Bronchial epithelial cell (primary cell): ENCODE measurements at regions not wholly inside any gene's neighbourhood (a gene's known extent, or its start where the extent isn't known, plus 50 kb on each side); places are given as distances from the start of the nearest gene placed in this dataset.

Experiments
- DNase-seq: peaks from one replicate; pipeline ENCODE4 v3.0.0-alpha.2; 2010; ENCODE audit warnings: low read depth
- FAIRE-seq: peaks from 2 replicates; lab custom pipeline; 2011; peaks lifted over from hg19 to GRCh38; lab: Jason Lieb, UNC
- H3K27me3 ChIP-seq: 2 replicates; pipeline ENCODE4 v1.5.1; 2011; ENCODE audit warnings: low read length; ENCODE audit not compliant: control insufficient read depth, insufficient read depth
- H3K36me3 ChIP-seq: 2 replicates; pipeline ENCODE4 v1.5.1; 2011; ENCODE audit warnings: low read length; ENCODE audit not compliant: control insufficient read depth, insufficient read depth
- H3K4me3 ChIP-seq: 2 replicates; pipeline ENCODE4 v1.5.1; 2011; ENCODE audit warnings: mild to moderate bottlenecking, low read depth, low read length, control low read depth
- CTCF ChIP-seq: IDR thresholded peaks from 2 replicates; pipeline ENCODE4 v1.5.1; 2011; ENCODE audit warnings: mild to moderate bottlenecking, moderate library complexity, low read length, control low read depth, inconsistent platforms; ENCODE audit not compliant: insufficient read depth, severe bottlenecking

DNA sequence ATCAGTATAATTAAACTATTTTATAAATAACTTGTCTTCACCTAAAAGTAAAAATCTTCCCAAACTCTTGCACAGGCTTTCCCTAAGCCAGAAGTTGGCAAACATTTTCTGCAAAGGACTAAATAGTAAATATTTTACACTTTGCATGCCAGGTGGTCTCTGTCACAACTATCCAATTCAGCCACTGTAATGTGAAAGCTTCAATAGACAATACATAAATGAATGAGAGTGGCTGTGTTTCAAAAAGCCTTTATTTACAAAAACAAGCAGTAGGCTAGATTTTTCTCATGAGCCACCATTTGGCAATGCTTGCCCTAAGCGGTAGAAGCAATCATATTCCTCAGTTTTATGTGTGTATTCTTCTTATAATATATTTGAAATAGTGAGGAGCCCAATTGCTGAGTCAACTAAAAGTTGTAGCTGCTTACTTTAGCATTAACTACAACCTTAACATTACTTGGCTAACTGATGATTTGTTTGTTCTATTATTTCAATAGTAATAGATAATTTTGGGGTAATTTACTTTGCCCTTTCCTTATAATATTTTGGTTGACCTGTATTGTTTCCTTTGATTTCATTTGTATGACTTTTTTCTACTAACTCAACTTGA lies 236.0 kb upstream of the SYT1 start:
- Histone ChIP-seq H3K27me3 (no peaks in the 10 kb centered on the region), H3K4me3 (no peak overlapping the region), H3K36me3 (no peaks in the 10 kb centered on the region)
- DNase-seq: no peak
- no peak for FAIRE-seq
- no peak for TF ChIP-seq CTCF

GRCh38 chr12:78636231-78636855 lies 228.2 kb upstream of the SYT1 start:
- Histone ChIP-seq H3K4me3 (no peak overlapping the region), H3K36me3 (no peaks in the 10 kb centered on the region), H3K27me3 (no peaks in the 10 kb centered on the region)
- FAIRE-seq: no peak
- TF ChIP-seq CTCF: no peak
- DNase-seq: peak; percentile 69

DNA sequence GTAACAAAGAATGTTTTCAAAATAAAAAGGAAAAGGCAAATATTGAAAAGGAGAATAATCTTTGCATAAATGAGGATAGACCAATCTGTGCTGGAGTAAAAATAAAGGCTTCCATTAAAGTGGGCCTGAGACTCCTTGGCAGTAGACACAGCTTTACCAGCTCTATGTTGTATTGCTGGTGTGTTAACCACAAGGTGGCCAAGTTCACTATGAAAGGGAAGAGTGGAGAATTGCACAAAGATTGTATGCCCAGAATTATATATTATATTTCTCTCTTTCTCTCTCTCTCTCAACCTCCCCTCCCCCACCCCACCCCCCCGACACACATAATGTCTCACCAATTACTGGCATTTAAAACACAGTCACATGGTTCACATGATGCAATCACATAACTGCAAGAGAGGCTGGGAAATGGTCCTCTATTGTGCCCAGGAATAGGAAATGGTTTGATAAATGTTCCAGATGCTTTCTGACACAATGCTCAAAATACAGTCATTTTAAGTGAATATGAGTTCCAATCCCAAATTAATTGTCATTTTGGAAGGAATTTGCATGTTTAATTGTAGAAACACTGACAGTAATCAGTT lies 222.6 kb upstream of the SYT1 start:
- Histone ChIP-seq H3K4me3 (no peak overlapping the region), H3K27me3 (no peaks in the 10 kb centered on the region), H3K36me3 (no peaks in the 10 kb centered on the region)
- TF ChIP-seq CTCF: peak; percentile 30
- no peak for FAIRE-seq
- peak; percentile 5 for DNase-seq

DNA sequence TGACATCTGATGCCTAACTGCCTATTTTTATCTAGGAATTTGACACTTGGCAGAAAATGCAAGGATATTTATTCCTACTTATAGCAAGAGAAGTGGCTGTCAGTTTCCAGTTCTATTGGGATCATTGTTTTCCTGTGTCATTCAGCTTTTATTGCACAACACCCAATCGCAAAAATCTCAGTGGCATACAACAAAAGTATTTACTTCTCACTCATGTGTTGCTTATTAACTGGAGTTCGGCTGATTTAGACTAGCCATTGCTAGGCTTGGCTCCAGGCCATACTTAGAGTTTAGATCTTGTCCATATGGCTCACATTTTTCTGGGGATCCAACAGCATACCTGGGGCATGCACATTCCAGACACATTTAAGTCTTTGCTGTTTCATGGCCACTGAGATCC lies 218.6 kb upstream of the SYT1 start:
- peak; percentile 3 for DNase-seq

DNA sequence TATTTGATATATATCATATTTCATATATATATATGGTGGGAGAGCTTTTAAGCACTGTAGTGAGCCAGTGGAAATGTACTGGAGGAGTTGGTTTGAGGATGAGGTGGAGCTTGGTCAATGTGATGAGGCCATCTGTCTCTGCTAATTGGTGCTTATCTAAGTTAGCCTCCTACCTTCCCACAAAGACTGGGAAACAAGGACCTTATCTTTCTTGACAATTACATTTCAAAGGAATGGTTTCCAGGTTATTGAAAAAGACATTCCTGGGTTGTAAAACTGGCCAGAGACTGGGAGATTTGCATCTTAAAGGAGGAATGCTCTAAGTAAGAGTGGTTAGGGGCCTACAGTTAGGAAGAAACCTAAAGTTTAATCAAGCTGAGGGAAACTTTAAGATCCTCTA lies 212.8 kb upstream of the SYT1 start:
- DNase-seq (no peak), FAIRE-seq (no peak)
- no peak for TF ChIP-seq CTCF
- Histone ChIP-seq H3K27me3 (no peaks in the 10 kb centered on the region), H3K4me3 (no peak overlapping the region), H3K36me3 (no peaks in the 10 kb centered on the region)

More for the DNA sequence above, 218.6 kb upstream of the SYT1 start:
- Histone ChIP-seq H3K27me3 (no peaks in the 10 kb centered on the region), H3K4me3 (no peak overlapping the region), H3K36me3 (no peaks in the 10 kb centered on the region)
- TF ChIP-seq CTCF: no peak
- FAIRE-seq: no peak

DNA sequence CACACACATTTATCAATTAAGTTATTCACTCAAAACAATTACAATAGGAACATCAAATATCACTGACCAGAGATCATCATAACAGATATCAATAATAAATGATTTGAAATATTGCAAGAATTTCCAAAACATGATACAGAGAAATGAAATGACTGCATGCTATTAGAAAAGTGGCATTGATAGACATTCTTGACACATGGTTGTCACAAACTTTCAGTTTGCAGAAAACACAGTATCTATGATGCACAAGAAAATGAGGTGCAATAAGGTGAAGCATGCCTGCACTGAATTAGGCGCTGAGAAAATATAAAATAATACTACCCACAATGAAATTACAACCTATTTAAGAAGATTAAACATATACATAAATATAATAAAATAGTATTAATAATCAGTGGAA lies 198.0 kb upstream of the SYT1 start:
- TF ChIP-seq CTCF: no peak
- no peak for DNase-seq
- H3K4me3 ChIP-seq: no peak overlapping the region
- no peaks in the 10 kb centered on the region for H3K36me3 ChIP-seq
- no peaks in the 10 kb centered on the region for H3K27me3 ChIP-seq
- FAIRE-seq: no peak
